WTC11 (cell line): ENCODE measurements at regions not wholly inside any gene's neighbourhood (a gene's known extent, or its start where the extent isn't known, plus 50 kb on each side); places are given as distances from the start of the nearest gene placed in this dataset.

Experiments
- ATAC-seq: fragments of 200-7000 bp; cut with Tn5 transposase; 2 replicates; pipeline ENCODE4 v1.10.0; 2021; ENCODE audit warnings: mild to moderate bottlenecking, moderate library complexity
- CTCF ChIA-PET: fragments of 300-600 bp; sonication (Branson Sonifier 250); formaldehyde crosslinking; loops from one replicate; lab custom pipeline; 2021; ENCODE audit warnings: antibody characterized with exemption; lab: Charles Lee
- POLR2A ChIA-PET: fragments of 350-600 bp; sonication (Branson Sonifier 250); formaldehyde crosslinking; loops from one replicate; lab custom pipeline; 2021; ENCODE audit warnings: antibody characterized with exemption; lab: Charles Lee
- DNase-seq: peaks from one replicate; pipeline ENCODE4 v3.0.0; 2021; ENCODE audit warnings: low spot score
- H3K27ac Mint-ChIP-seq: 2 replicates; pipeline ENCODE4 v1.8.0; 2021; ENCODE audit warnings: mixed read lengths
- H3K27me3 Mint-ChIP-seq: 2 replicates; pipeline ENCODE4 v1.8.0; 2021; ENCODE audit warnings: low read depth, mild to moderate bottlenecking, moderate library complexity, mixed read lengths
- H3K36me3 Mint-ChIP-seq: 2 replicates; pipeline ENCODE4 v1.8.0; 2021; ENCODE audit warnings: mixed read lengths
- H3K4me1 Mint-ChIP-seq: 2 replicates; pipeline ENCODE4 v1.8.0; 2022; ENCODE audit warnings: mixed read lengths
- H3K4me3 Mint-ChIP-seq: 2 replicates; pipeline ENCODE4 v1.8.0; 2021; ENCODE audit warnings: mild to moderate bottlenecking, moderate library complexity, mixed read lengths
- H3K9me3 Mint-ChIP-seq: 2 replicates; pipeline ENCODE4 v1.8.0; 2021; ENCODE audit warnings: mixed read lengths
- E2F4 ChIP-seq: sonication (generic); formaldehyde crosslinking; IDR thresholded peaks from 2 replicates; pipeline ENCODE4 v1.8.1; 2022; ENCODE audit warnings: low read depth, mild to moderate bottlenecking, moderate library complexity, missing genetic modification reagents, borderline replicate concordance
- IRF2 ChIP-seq: sonication (generic); formaldehyde crosslinking; IDR thresholded peaks from 2 replicates; pipeline ENCODE4 v1.8.0; 2022; ENCODE audit warnings: low read depth, missing genetic modification reagents, borderline replicate concordance
- JUN ChIP-seq: sonication (generic); formaldehyde crosslinking; IDR thresholded peaks from 2 replicates; pipeline ENCODE4 v1.8.0; 2023; ENCODE audit warnings: mild to moderate bottlenecking, missing genetic modification reagents
- NR2C2 ChIP-seq: sonication (generic); formaldehyde crosslinking; IDR thresholded peaks from 2 replicates; pipeline ENCODE4 v1.8.0; 2022; ENCODE audit warnings: mild to moderate bottlenecking, missing genetic modification reagents
- OVOL2 ChIP-seq: fragments of 250-450 bp; sonication (Bioruptor Pico); IDR thresholded peaks from 2 replicates; pipeline ENCODE4 v1.9.0; 2021; ENCODE audit warnings: mild to moderate bottlenecking, borderline replicate concordance
- RORB ChIP-seq: fragments of 250-450 bp; sonication (Bioruptor Pico); IDR thresholded peaks from 2 replicates; pipeline ENCODE4 v1.9.0; 2021; ENCODE audit warnings: mild to moderate bottlenecking
- SOX15 ChIP-seq: fragments of 250-450 bp; sonication (Bioruptor Pico); IDR thresholded peaks from 2 replicates; pipeline ENCODE4 v1.9.0; 2021; ENCODE audit warnings: mild to moderate bottlenecking
- ZNF396 ChIP-seq: fragments of 250-450 bp; sonication (Bioruptor Pico); IDR thresholded peaks from 2 replicates; pipeline ENCODE4 v1.8.0; 2021; ENCODE audit warnings: mild to moderate bottlenecking, moderate library complexity, borderline replicate concordance
- ZNF423 ChIP-seq: fragments of 250-450 bp; sonication (Bioruptor Pico); IDR thresholded peaks from 2 replicates; pipeline ENCODE4 v2.1.2; 2022; ENCODE audit warnings: mild to moderate bottlenecking, moderate library complexity
- TF ChIP-seq, protein P1 (sequence below): sonication (generic); formaldehyde crosslinking; IDR thresholded peaks from 2 replicates; pipeline ENCODE4 v1.8.0; 2022; ENCODE audit warnings: mild to moderate bottlenecking, missing genetic modification reagents
- TF ChIP-seq, protein P2 (sequence below): sonication (generic); formaldehyde crosslinking; IDR thresholded peaks from 2 replicates; pipeline ENCODE4 v1.8.0; 2022; ENCODE audit warnings: missing genetic modification reagents
- TF ChIP-seq, protein P3 (sequence below): sonication (generic); formaldehyde crosslinking; IDR thresholded peaks from 2 replicates; pipeline ENCODE4 v1.8.0; 2023; ENCODE audit warnings: mild to moderate bottlenecking, missing genetic modification reagents
- TF ChIP-seq, protein P4 (sequence below): fragments of 250-450 bp; sonication (Bioruptor Pico); IDR thresholded peaks from 2 replicates; pipeline ENCODE4 v1.9.0; 2021; ENCODE audit warnings: mild to moderate bottlenecking
- TF ChIP-seq, protein P5 (sequence below): sonication (generic); formaldehyde crosslinking; IDR thresholded peaks from 2 replicates; pipeline ENCODE4 v1.8.1; 2023; ENCODE audit warnings: mild to moderate bottlenecking, missing genetic modification reagents, borderline replicate concordance
- TF ChIP-seq, protein P6 (sequence below): sonication (generic); formaldehyde crosslinking; IDR thresholded peaks from 2 replicates; pipeline ENCODE4 v1.8.0; 2022; ENCODE audit warnings: mild to moderate bottlenecking, missing genetic modification reagents

- ChIA-PET POLR2A (no interaction called here), CTCF (no interaction called here)
- TF ChIP-seq ZNF423 (CRISPR knock-in tag) = no peak
- TF ChIP-seq, protein P1, sequence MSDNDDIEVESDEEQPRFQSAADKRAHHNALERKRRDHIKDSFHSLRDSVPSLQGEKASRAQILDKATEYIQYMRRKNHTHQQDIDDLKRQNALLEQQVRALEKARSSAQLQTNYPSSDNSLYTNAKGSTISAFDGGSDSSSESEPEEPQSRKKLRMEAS (CRISPR knock-in tag) = no peak
- TF ChIP-seq, protein P2, sequence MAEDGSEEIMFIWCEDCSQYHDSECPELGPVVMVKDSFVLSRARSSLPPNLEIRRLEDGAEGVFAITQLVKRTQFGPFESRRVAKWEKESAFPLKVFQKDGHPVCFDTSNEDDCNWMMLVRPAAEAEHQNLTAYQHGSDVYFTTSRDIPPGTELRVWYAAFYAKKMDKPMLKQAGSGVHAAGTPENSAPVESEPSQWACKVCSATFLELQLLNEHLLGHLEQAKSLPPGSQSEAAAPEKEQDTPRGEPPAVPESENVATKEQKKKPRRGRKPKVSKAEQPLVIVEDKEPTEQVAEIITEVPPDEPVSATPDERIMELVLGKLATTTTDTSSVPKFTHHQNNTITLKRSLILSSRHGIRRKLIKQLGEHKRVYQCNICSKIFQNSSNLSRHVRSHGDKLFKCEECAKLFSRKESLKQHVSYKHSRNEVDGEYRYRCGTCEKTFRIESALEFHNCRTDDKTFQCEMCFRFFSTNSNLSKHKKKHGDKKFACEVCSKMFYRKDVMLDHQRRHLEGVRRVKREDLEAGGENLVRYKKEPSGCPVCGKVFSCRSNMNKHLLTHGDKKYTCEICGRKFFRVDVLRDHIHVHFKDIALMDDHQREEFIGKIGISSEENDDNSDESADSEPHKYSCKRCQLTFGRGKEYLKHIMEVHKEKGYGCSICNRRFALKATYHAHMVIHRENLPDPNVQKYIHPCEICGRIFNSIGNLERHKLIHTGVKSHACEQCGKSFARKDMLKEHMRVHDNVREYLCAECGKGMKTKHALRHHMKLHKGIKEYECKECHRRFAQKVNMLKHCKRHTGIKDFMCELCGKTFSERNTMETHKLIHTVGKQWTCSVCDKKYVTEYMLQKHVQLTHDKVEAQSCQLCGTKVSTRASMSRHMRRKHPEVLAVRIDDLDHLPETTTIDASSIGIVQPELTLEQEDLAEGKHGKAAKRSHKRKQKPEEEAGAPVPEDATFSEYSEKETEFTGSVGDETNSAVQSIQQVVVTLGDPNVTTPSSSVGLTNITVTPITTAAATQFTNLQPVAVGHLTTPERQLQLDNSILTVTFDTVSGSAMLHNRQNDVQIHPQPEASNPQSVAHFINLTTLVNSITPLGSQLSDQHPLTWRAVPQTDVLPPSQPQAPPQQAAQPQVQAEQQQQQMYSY (CRISPR knock-in tag) = no peak
- TF ChIP-seq, protein P3, sequence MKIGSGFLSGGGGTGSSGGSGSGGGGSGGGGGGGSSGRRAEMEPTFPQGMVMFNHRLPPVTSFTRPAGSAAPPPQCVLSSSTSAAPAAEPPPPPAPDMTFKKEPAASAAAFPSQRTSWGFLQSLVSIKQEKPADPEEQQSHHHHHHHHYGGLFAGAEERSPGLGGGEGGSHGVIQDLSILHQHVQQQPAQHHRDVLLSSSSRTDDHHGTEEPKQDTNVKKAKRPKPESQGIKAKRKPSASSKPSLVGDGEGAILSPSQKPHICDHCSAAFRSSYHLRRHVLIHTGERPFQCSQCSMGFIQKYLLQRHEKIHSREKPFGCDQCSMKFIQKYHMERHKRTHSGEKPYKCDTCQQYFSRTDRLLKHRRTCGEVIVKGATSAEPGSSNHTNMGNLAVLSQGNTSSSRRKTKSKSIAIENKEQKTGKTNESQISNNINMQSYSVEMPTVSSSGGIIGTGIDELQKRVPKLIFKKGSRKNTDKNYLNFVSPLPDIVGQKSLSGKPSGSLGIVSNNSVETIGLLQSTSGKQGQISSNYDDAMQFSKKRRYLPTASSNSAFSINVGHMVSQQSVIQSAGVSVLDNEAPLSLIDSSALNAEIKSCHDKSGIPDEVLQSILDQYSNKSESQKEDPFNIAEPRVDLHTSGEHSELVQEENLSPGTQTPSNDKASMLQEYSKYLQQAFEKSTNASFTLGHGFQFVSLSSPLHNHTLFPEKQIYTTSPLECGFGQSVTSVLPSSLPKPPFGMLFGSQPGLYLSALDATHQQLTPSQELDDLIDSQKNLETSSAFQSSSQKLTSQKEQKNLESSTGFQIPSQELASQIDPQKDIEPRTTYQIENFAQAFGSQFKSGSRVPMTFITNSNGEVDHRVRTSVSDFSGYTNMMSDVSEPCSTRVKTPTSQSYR (CRISPR knock-in tag) = no peak
- no peak for TF ChIP-seq OVOL2 (CRISPR knock-in tag)
- DNase-seq (no peak), ATAC-seq (no peak)
- Mint-ChIP-seq H3K27ac (no peak overlapping the region), H3K36me3 (no peaks in the 10 kb centered on the region), H3K4me1 (peaks cover 10% of the 10 kb centered on the region), H3K27me3 (no peaks in the 10 kb centered on the region), H3K9me3 (peaks cover 12% of the 10 kb centered on the region), H3K4me3 (no peak overlapping the region)
These were observed 244.7 kb upstream of the GPR26 start for GRCh38 chr10:123421461-123421860.

- H3K36me3 Mint-ChIP-seq = no peaks in the 10 kb centered on the region
- peaks cover 18% of the 10 kb centered on the region for H3K4me1 Mint-ChIP-seq
- H3K4me3 Mint-ChIP-seq = no peak overlapping the region
- CTCF ChIA-PET = no interaction called here
- no peak for DNase-seq
- ATAC-seq = no peak
- peaks cover 12% of the 10 kb centered on the region for H3K9me3 Mint-ChIP-seq
- POLR2A ChIA-PET = no interaction called here
- H3K27ac Mint-ChIP-seq = no peak overlapping the region
- no peaks in the 10 kb centered on the region for H3K27me3 Mint-ChIP-seq
- TF ChIP-seq NR2C2 = no peak
- TF ChIP-seq E2F4 (CRISPR knock-in tag) = no peak
- no peak for TF ChIP-seq OVOL2 (CRISPR knock-in tag)
- TF ChIP-seq, protein P4, sequence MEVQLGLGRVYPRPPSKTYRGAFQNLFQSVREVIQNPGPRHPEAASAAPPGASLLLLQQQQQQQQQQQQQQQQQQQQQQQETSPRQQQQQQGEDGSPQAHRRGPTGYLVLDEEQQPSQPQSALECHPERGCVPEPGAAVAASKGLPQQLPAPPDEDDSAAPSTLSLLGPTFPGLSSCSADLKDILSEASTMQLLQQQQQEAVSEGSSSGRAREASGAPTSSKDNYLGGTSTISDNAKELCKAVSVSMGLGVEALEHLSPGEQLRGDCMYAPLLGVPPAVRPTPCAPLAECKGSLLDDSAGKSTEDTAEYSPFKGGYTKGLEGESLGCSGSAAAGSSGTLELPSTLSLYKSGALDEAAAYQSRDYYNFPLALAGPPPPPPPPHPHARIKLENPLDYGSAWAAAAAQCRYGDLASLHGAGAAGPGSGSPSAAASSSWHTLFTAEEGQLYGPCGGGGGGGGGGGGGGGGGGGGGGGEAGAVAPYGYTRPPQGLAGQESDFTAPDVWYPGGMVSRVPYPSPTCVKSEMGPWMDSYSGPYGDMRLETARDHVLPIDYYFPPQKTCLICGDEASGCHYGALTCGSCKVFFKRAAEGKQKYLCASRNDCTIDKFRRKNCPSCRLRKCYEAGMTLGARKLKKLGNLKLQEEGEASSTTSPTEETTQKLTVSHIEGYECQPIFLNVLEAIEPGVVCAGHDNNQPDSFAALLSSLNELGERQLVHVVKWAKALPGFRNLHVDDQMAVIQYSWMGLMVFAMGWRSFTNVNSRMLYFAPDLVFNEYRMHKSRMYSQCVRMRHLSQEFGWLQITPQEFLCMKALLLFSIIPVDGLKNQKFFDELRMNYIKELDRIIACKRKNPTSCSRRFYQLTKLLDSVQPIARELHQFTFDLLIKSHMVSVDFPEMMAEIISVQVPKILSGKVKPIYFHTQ (CRISPR knock-in tag) = no peak
- TF ChIP-seq JUN (CRISPR knock-in tag) = no peak
- TF ChIP-seq RORB (CRISPR knock-in tag) = no peak
- TF ChIP-seq, protein P5, sequence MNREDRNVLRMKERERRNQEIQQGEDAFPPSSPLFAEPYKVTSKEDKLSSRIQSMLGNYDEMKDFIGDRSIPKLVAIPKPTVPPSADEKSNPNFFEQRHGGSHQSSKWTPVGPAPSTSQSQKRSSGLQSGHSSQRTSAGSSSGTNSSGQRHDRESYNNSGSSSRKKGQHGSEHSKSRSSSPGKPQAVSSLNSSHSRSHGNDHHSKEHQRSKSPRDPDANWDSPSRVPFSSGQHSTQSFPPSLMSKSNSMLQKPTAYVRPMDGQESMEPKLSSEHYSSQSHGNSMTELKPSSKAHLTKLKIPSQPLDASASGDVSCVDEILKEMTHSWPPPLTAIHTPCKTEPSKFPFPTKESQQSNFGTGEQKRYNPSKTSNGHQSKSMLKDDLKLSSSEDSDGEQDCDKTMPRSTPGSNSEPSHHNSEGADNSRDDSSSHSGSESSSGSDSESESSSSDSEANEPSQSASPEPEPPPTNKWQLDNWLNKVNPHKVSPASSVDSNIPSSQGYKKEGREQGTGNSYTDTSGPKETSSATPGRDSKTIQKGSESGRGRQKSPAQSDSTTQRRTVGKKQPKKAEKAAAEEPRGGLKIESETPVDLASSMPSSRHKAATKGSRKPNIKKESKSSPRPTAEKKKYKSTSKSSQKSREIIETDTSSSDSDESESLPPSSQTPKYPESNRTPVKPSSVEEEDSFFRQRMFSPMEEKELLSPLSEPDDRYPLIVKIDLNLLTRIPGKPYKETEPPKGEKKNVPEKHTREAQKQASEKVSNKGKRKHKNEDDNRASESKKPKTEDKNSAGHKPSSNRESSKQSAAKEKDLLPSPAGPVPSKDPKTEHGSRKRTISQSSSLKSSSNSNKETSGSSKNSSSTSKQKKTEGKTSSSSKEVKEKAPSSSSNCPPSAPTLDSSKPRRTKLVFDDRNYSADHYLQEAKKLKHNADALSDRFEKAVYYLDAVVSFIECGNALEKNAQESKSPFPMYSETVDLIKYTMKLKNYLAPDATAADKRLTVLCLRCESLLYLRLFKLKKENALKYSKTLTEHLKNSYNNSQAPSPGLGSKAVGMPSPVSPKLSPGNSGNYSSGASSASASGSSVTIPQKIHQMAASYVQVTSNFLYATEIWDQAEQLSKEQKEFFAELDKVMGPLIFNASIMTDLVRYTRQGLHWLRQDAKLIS = no peak
- no peak for TF ChIP-seq ZNF396 (CRISPR knock-in tag)
- TF ChIP-seq, protein P6, sequence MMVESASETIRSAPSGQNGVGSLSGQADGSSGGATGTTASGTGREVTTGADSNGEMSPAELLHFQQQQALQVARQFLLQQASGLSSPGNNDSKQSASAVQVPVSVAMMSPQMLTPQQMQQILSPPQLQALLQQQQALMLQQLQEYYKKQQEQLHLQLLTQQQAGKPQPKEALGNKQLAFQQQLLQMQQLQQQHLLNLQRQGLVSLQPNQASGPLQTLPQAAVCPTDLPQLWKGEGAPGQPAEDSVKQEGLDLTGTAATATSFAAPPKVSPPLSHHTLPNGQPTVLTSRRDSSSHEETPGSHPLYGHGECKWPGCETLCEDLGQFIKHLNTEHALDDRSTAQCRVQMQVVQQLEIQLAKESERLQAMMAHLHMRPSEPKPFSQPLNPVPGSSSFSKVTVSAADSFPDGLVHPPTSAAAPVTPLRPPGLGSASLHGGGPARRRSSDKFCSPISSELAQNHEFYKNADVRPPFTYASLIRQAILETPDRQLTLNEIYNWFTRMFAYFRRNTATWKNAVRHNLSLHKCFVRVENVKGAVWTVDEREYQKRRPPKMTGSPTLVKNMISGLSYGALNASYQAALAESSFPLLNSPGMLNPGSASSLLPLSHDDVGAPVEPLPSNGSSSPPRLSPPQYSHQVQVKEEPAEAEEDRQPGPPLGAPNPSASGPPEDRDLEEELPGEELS (CRISPR knock-in tag) = no peak
- no peak for TF ChIP-seq SOX15 (CRISPR knock-in tag)
- TF ChIP-seq IRF2 = no peak
These were observed 243.9 kb upstream of the GPR26 start for GRCh38 chr10:123422261-123422660.
